PC-3 (cell line): ENCODE measurements at regions not wholly inside any gene's neighbourhood (a gene's known extent, or its start where the extent isn't known, plus 50 kb on each side); places are given as distances from the start of the nearest gene placed in this dataset.
"Not testable (repeated sequence)": the region's sequence is repeated elsewhere in the genome, so short reads cannot be mapped to it uniquely, and the experiment has no call there.

Source experiments
- ATAC-seq: fragments of 200-7000 bp; cut with Tn5 transposase; 2 replicates; pipeline ENCODE4 v1.9.1; 2020; ENCODE audit warnings: mild to moderate bottlenecking, moderate library complexity
- BruUV-seq: library from RNA; stranded (reverse); fragments of 400-500 nt; replicated peaks from 2 replicates; lab custom pipeline; 2021; lab: Mats Ljungman, UMichigan
- CTCF ChIA-PET: fragments of 300-600 bp; sonication (Branson Sonifier 250); formaldehyde crosslinking; loops from one replicate; lab custom pipeline; 2022; ENCODE audit warnings: antibody characterized with exemption; lab: Charles Lee
- POLR2A ChIA-PET: fragments of 300-600 bp; sonication (Branson Sonifier 250); formaldehyde crosslinking; loops from one replicate; lab custom pipeline; 2022; ENCODE audit warnings: antibody characterized with exemption; ENCODE audit not compliant: unreplicated experiment; lab: Charles Lee
- DNase-seq: peaks from one replicate; pipeline ENCODE4 v3.0.0-alpha.2; 2015
- H2AFZ ChIP-seq: fragments of 300-600 bp; sonication (generic); 2 replicates; pipeline ENCODE4 v1.6.0; 2016; ENCODE audit warnings: antibody characterized with exemption, low read length
- H3F3A ChIP-seq: fragments of 300-600 bp; sonication (generic); one replicate; pipeline ENCODE4 v1.6.0; 2017; ENCODE audit warnings: antibody characterized with exemption, low read length, control low read depth, mild to moderate bottlenecking; ENCODE audit not compliant: unreplicated experiment
- H3K27ac ChIP-seq: fragments of 300-600 bp; sonication (generic); 2 replicates; pipeline ENCODE4 v1.5.1; 2016; ENCODE audit warnings: mild to moderate bottlenecking, low read length
- H3K27me3 ChIP-seq: fragments of 300-600 bp; sonication (generic); 2 replicates; pipeline ENCODE4 v1.6.1; 2016; ENCODE audit warnings: low read length, mixed read lengths
- H3K36me3 ChIP-seq: fragments of 300-600 bp; sonication (generic); 2 replicates; pipeline ENCODE4 v1.6.1; 2016; ENCODE audit warnings: low read depth, mixed run types, low read length, mixed read lengths
- H3K4me1 ChIP-seq: fragments of 300-600 bp; sonication (generic); 2 replicates; pipeline ENCODE4 v1.5.1; 2016; ENCODE audit warnings: low read length; ENCODE audit not compliant: insufficient read depth
- H3K4me2 ChIP-seq: fragments of 300-600 bp; sonication (generic); 2 replicates; pipeline ENCODE4 v1.6.0; 2016; ENCODE audit warnings: low read length
- H3K4me3 ChIP-seq: fragments of 300-600 bp; sonication (generic); 2 replicates; pipeline ENCODE4 v1.5.1; 2016; ENCODE audit warnings: mild to moderate bottlenecking, low read length, mixed read lengths
- H3K79me2 ChIP-seq: fragments of 300-600 bp; sonication (generic); 2 replicates; pipeline ENCODE4 v1.6.1; 2017; ENCODE audit warnings: low read length, mixed read lengths
- H3K9ac ChIP-seq: fragments of 300-600 bp; sonication (generic); 2 replicates; pipeline ENCODE4 v1.6.0; 2016; ENCODE audit warnings: mild to moderate bottlenecking, low read length
- H3K9me2 ChIP-seq: fragments of 300-600 bp; sonication (generic); replicated peaks from 2 replicates; pipeline ENCODE4 v1.6.1; 2016; ENCODE audit warnings: mixed run types, low read length, mixed read lengths
- H3K9me3 ChIP-seq: fragments of 300-600 bp; sonication (generic); 2 replicates; pipeline ENCODE4 v1.6.1; 2016; ENCODE audit warnings: low read length, mixed read lengths
- H4K20me1 ChIP-seq: fragments of 300-600 bp; sonication (generic); 2 replicates; pipeline ENCODE4 v1.6.1; 2016; ENCODE audit warnings: low read length, mixed read lengths
- EZH2 ChIP-seq: fragments of 300-600 bp; sonication (generic); IDR thresholded peaks from one replicate; pipeline ENCODE4 v1.6.1; 2017; ENCODE audit warnings: antibody characterized with exemption, mild to moderate bottlenecking, low read length; ENCODE audit not compliant: unreplicated experiment
- EZH2phosphoT487 ChIP-seq: fragments of 300-600 bp; sonication (generic); IDR thresholded peaks from 2 replicates; pipeline ENCODE4 v1.6.1; 2018; ENCODE audit warnings: mild to moderate bottlenecking, antibody characterized with exemption, low read length, borderline replicate concordance
- intact Hi-C: fragments of 100-400 bp; cut with micrococcal nuclease; formaldehyde crosslinking; loops from 2 replicates; pipeline ENCODE4 v1.9.0; 2023
- TF ChIP-seq, protein P1 (sequence below): fragments of 300-600 bp; sonication (generic); conservative IDR thresholded peaks from 2 replicates; pipeline ENCODE4 v1.5.1; 2017; ENCODE audit warnings: antibody characterized with exemption, low read depth, mild to moderate bottlenecking, low read length

GRCh38 chr18:43970656-43971055 is 693.4 kb upstream of the SYT4 start:
- no peak overlapping the region for H3K4me3 ChIP-seq
- no peak overlapping the region for H3K27ac ChIP-seq
- H2AFZ ChIP-seq = no peak overlapping the region
- TF ChIP-seq EZH2 (no peak), EZH2phosphoT487 (no peak)
- TF ChIP-seq, protein P1, sequence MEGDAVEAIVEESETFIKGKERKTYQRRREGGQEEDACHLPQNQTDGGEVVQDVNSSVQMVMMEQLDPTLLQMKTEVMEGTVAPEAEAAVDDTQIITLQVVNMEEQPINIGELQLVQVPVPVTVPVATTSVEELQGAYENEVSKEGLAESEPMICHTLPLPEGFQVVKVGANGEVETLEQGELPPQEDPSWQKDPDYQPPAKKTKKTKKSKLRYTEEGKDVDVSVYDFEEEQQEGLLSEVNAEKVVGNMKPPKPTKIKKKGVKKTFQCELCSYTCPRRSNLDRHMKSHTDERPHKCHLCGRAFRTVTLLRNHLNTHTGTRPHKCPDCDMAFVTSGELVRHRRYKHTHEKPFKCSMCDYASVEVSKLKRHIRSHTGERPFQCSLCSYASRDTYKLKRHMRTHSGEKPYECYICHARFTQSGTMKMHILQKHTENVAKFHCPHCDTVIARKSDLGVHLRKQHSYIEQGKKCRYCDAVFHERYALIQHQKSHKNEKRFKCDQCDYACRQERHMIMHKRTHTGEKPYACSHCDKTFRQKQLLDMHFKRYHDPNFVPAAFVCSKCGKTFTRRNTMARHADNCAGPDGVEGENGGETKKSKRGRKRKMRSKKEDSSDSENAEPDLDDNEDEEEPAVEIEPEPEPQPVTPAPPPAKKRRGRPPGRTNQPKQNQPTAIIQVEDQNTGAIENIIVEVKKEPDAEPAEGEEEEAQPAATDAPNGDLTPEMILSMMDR = no peak
- H3K9ac ChIP-seq = no peak overlapping the region
- ATAC-seq (peak; percentile 29; the same call in 1 of the 2 replicates), DNase-seq (peak; percentile 55)
- no peaks in the 10 kb centered on the region for H3K9me3 ChIP-seq
- H3K27me3 ChIP-seq = no peaks in the 10 kb centered on the region
- intact Hi-C loops = no loop called here
- no peaks in the 10 kb centered on the region for H3K9me2 ChIP-seq
- H3K79me2 ChIP-seq = no peaks in the 10 kb centered on the region
- ChIA-PET CTCF (no interaction called here), POLR2A (no interaction called here)
- BruUV-seq = no TSS peak
- H3F3A ChIP-seq = no peaks in the 10 kb centered on the region
- no peak overlapping the region for H3K4me2 ChIP-seq
- no peaks in the 10 kb centered on the region for H4K20me1 ChIP-seq
- H3K36me3 ChIP-seq = no peaks in the 10 kb centered on the region
- no peaks in the 10 kb centered on the region for H3K4me1 ChIP-seq

DNA sequence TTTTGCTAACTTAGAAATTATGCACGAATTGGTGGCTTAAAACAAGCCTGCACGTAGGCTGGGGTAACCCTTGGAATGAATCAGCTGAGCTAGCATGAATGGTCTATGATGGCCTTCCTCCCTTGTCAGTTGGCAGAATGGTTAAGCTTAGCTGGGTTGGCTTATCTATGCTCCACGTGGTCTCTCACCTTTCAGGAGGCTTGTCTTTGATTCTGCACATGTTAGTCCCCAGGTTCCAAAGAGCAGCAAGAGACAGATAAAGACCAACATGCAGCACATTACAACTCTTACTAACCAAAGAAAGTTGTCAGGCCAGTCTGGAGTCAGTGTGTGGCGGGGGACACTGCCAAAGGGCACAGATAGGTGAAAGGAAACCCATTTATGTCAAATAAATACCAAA is 700.9 kb upstream of the SYT4 start:
- TF ChIP-seq, protein P1 = no peak
- Histone ChIP-seq H4K20me1 (no peaks in the 10 kb centered on the region), H3K27me3 (no peaks in the 10 kb centered on the region), H3K27ac (no peak overlapping the region), H3K4me3 (no peak overlapping the region), H3F3A (no peaks in the 10 kb centered on the region), H3K4me2 (no peak overlapping the region), H3K9me3 (no peaks in the 10 kb centered on the region), H3K9ac (no peak overlapping the region), H2AFZ (no peak overlapping the region), H3K79me2 (no peaks in the 10 kb centered on the region), H3K4me1 (no peaks in the 10 kb centered on the region), H3K9me2 (no peaks in the 10 kb centered on the region), H3K36me3 (no peaks in the 10 kb centered on the region)
- no peak for ATAC-seq
- POLR2A ChIA-PET = no interaction called here
- DNase-seq = no peak
- CTCF ChIA-PET = no interaction called here
- intact Hi-C loops = no loop called here
- no TSS peak for BruUV-seq

DNA sequence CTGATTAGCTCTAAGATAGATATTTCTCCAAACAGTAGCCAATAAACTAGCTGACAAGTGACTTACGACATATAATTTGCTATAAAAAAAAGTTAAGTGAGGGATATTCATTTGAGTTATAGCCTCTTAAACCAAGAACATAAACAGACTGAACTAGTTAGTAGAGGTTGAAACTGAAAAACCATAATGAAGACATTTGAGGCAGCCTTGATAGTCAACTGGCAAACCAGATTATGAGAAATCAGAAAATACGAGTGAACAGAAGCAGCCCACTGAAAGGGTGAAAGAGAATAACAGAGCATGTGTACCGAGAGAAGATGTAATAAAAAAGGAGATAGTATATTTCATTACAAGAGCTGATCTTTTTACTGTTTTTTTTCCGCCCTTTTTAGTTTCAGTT is 698.1 kb upstream of the SETBP1 start:
- ATAC-seq (no peak), DNase-seq (no peak)
- H3K36me3 ChIP-seq = no peaks in the 10 kb centered on the region
- POLR2A ChIA-PET = no interaction called here
- no peaks in the 10 kb centered on the region for H3K27me3 ChIP-seq
- TF ChIP-seq, protein P1 = no peak
- TF ChIP-seq EZH2 (no peak), EZH2phosphoT487 (no peak)
- intact Hi-C loops = no loop called here
- no peaks in the 10 kb centered on the region for H3K9me3 ChIP-seq
- no peak overlapping the region for H3K9ac ChIP-seq
- H2AFZ ChIP-seq = no peak overlapping the region
- no TSS peak for BruUV-seq
- H3K4me1 ChIP-seq = no peaks in the 10 kb centered on the region
- H3K4me2 ChIP-seq = no peak overlapping the region
- no peaks in the 10 kb centered on the region for H4K20me1 ChIP-seq
- no peaks in the 10 kb centered on the region for H3K9me2 ChIP-seq
- H3F3A ChIP-seq = no peaks in the 10 kb centered on the region
- H3K79me2 ChIP-seq = no peaks in the 10 kb centered on the region
- no peak overlapping the region for H3K27ac ChIP-seq
- CTCF ChIA-PET = no interaction called here
- no peak overlapping the region for H3K4me3 ChIP-seq

DNA sequence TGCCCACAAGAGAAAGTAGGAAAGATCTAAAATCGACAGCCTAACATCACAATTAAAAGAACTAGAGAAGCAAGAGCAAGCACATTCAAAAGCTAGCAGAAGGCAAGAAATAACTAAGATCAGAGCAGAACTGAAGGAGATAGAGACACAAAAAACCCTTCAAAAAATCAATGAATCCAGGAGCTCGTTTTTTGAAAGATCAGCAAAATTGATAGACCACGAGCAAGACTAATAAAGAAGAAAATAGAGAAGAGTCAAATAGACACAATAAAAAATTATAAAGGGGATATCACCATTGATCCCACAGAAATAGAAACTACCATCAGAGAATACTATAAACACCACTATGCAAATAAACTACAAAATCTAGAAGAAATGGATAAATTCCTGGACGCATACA is 693.6 kb upstream of the SETBP1 start:
- POLR2A ChIA-PET = interaction anchor here (0.7 kb wide), 1 partner anchor 365 kb away, joined by 3 read pairs; no protein-coding TSS in a partner anchor
- intact Hi-C loops, BruUV-seq, H3K4me3 ChIP-seq, DNase-seq, H3K4me1 ChIP-seq, H3K9ac ChIP-seq, H4K20me1 ChIP-seq, H3K36me3 ChIP-seq, H3K4me2 ChIP-seq, H3K27ac ChIP-seq, H2AFZ ChIP-seq, CTCF ChIA-PET, H3K79me2 ChIP-seq, H3K27me3 ChIP-seq, ATAC-seq, H3F3A ChIP-seq, H3K9me3 ChIP-seq, H3K9me2 ChIP-seq: not testable (repeated sequence)
